ENCODE measurements at regions not wholly inside any gene's neighbourhood (a gene's known extent, or its start where the extent isn't known, plus 50 kb on each side); places are given as distances from the start of the nearest gene placed in this dataset.
A peak's percentile ranks its signal among the peaks of the same experiment; 100 is the strongest.
"Not testable (repeated sequence)": the region's sequence is repeated elsewhere in the genome, so short reads cannot be mapped to it uniquely, and the experiment has no call there.

- intact Hi-C loops (cut with DNase I; ENCODE audit: low total_unique reads), result no loop called here
- Histone ChIP-seq H3K27me3 (no peaks in the 10 kb centered on the region), H3K4me1 (peaks cover 0 to 14% (median 8%) of the 10 kb centered on the region in 4 donors), H3K4me3 (no peak overlapping the region), H3K36me3 (no peaks in the 10 kb centered on the region), H3K27ac (no peak overlapping the region), H3K9me3 (no peaks in the 10 kb centered on the region)
- peak in 1 of 2 donors; percentile 29 for DNase-seq
- no peak for TF ChIP-seq CTCF (IDR thresholded peaks at IDR 0.05)
Observed at GRCh38 chr1:229864686-229865230, 202.3 kb upstream of the GALNT2 start.

GRCh38 chr1:229865321-229865720 lies 201.7 kb upstream of the GALNT2 start:
- H3K4me1 ChIP-seq, result peaks cover 0 to 14% (median 8%) of the 10 kb centered on the region in 4 donors
- H3K27me3 ChIP-seq; H3K4me3 ChIP-seq; H3K36me3 ChIP-seq; H3K9me3 ChIP-seq; H3K27ac ChIP-seq; intact Hi-C loops (cut with DNase I; ENCODE audit: low total_unique reads): not testable (repeated sequence)
- DNase-seq, result peak in 1 of 2 donors; percentile 52

- peak in 1 of 2 donors; percentile 13 for DNase-seq
- Histone ChIP-seq H3K4me3 (no peak overlapping the region), H3K27me3 (peaks cover 0 to 2% of the 10 kb centered on the region in 2 donors), H3K36me3 (no peaks in the 10 kb centered on the region), H3K4me1 (peaks cover 0 to 14% (median 8%) of the 10 kb centered on the region in 4 donors), H3K9me3 (no peaks in the 10 kb centered on the region), H3K27ac (no peak overlapping the region)
- intact Hi-C loops (cut with DNase I; ENCODE audit: low total_unique reads), result no loop called here
- TF ChIP-seq CTCF (IDR thresholded peaks at IDR 0.05), result no peak
Observed at GRCh38 chr1:229867726-229868125, 199.3 kb upstream of the GALNT2 start.

- Histone ChIP-seq H3K27ac (no peak overlapping the region), H3K4me3 (no peak overlapping the region), H3K4me1 (peaks cover 0 to 5% (median 2%) of the 10 kb centered on the region in 4 donors), H3K9me3 (no peaks in the 10 kb centered on the region), H3K27me3 (peaks cover 0 to 2% of the 10 kb centered on the region in 2 donors), H3K36me3 (no peaks in the 10 kb centered on the region)
- no peak for TF ChIP-seq CTCF (IDR thresholded peaks at IDR 0.05)
- DNase-seq, result peak in 1 of 2 donors; percentile 11
- intact Hi-C loops (cut with DNase I; ENCODE audit: low total_unique reads), result no loop called here
Observed at GRCh38 chr1:229869240-229869639, 197.8 kb upstream of the GALNT2 start.

GRCh38 chr1:229869687-229870086 lies 197.4 kb upstream of the GALNT2 start:
- Histone ChIP-seq H3K36me3 (no peaks in the 10 kb centered on the region), H3K4me1 (peaks cover 0 to under 1% (median 0%) of the 10 kb centered on the region in 4 donors), H3K9me3 (no peaks in the 10 kb centered on the region), H3K4me3 (no peak overlapping the region), H3K27me3 (peaks cover 0 to 2% of the 10 kb centered on the region in 2 donors), H3K27ac (no peak overlapping the region)
- intact Hi-C loops (cut with DNase I; ENCODE audit: low total_unique reads), result no loop called here
- no peak for DNase-seq
- TF ChIP-seq CTCF (IDR thresholded peaks at IDR 0.05), result no peak

GRCh38 chr1:229870381-229870780 lies 196.7 kb upstream of the GALNT2 start:
- intact Hi-C loops (cut with DNase I; ENCODE audit: low total_unique reads), result no loop called here
- no peak for TF ChIP-seq CTCF (IDR thresholded peaks at IDR 0.05)
- Histone ChIP-seq H3K36me3 (no peaks in the 10 kb centered on the region), H3K4me3 (no peak overlapping the region), H3K4me1 (no peaks in the 10 kb centered on the region), H3K27me3 (peaks cover 0 to 2% of the 10 kb centered on the region in 2 donors), H3K27ac (no peak overlapping the region), H3K9me3 (no peaks in the 10 kb centered on the region)
- DNase-seq, result no peak
